HEK293 (cell line): ENCODE measurements at regions not wholly inside any gene's neighbourhood (a gene's known extent, or its start where the extent isn't known, plus 50 kb on each side); places are given as distances from the start of the nearest gene placed in this dataset.

Source experiments
- CTCF ChIA-PET: fragments of 350-600 bp; formaldehyde crosslinking; extraction: SDS; loops from one replicate; lab custom pipeline; 2021; ENCODE audit warnings: antibody characterized with exemption; lab: Yijun Ruan, JAX
- POLR2A ChIA-PET: fragments of 300-600 bp; formaldehyde crosslinking; extraction: SDS; loops from one replicate; lab custom pipeline; 2020; ENCODE audit warnings: antibody characterized with exemption, inconsistent platforms; lab: Yijun Ruan, JAX
- H3K27ac ChIP-seq: fragments of 200-500 bp; sonication (Bioruptor generic); 2 replicates; pipeline ENCODE4 v1.5.1; 2014; ENCODE audit warnings: low read depth, low read length, control low read depth, inconsistent platforms; ENCODE audit errors: extremely low read depth
- H3K36me3 ChIP-seq, 2 experiments: fragments of 200-500 bp in 1 of 2; sonication (Bioruptor generic) in 1 of 2; 1 replicate in 1 of 2; 2 replicates in 1 of 2; pipeline ENCODE4 v1.5.1; 2014 to 2017; ENCODE audit warnings: inconsistent platforms in 2 of 2, low read length in 2 of 2; ENCODE audit not compliant: control insufficient read depth in 2 of 2, insufficient read depth in 1 of 2
- H3K4me1 ChIP-seq: fragments of 200-500 bp; sonication (Bioruptor generic); 2 replicates; pipeline ENCODE4 v1.5.1; 2014; ENCODE audit warnings: mild to moderate bottlenecking, low read length, inconsistent platforms; ENCODE audit not compliant: control insufficient read depth, insufficient read depth
- H3K4me3 ChIP-seq: 2 replicates; pipeline ENCODE4 v1.5.1; 2011; ENCODE audit warnings: low read depth, mild to moderate bottlenecking, control low read depth, low read length, moderate library complexity
- H3K9me3 ChIP-seq: fragments of 200-500 bp; sonication (Bioruptor generic); 2 replicates; pipeline ENCODE4 v1.5.1; 2014; ENCODE audit warnings: low read depth, low read length, inconsistent platforms; ENCODE audit not compliant: control insufficient read depth, insufficient read depth
- MEIS1 ChIP-seq: sonication (generic); formaldehyde crosslinking; IDR thresholded peaks from 2 replicates; pipeline ENCODE4 v1.8.1; 2022; ENCODE audit warnings: missing genetic modification reagents, mild to moderate bottlenecking, borderline replicate concordance
- PRDM1 ChIP-seq: fragments of 450-650 bp; formaldehyde crosslinking; IDR thresholded peaks from 2 replicates; pipeline ENCODE4; 2016; ENCODE audit warnings: missing biosample characterization, missing genetic modification characterization
- ZEB2 ChIP-seq: fragments of 450-650 bp; formaldehyde crosslinking; IDR thresholded peaks from 2 replicates; pipeline ENCODE4 v1.5.1; 2016; ENCODE audit warnings: missing biosample characterization, missing genetic modification characterization
- ZNF23 ChIP-seq: fragments of 450-650 bp; formaldehyde crosslinking; IDR thresholded peaks from 2 replicates; pipeline ENCODE4 v1.5.1; 2016; ENCODE audit warnings: missing biosample characterization, missing genetic modification characterization, borderline replicate concordance
- ZNF239 ChIP-seq: fragments of 450-650 bp; formaldehyde crosslinking; IDR thresholded peaks from 2 replicates; pipeline ENCODE4 v1.5.1; 2016; ENCODE audit warnings: missing biosample characterization, missing genetic modification characterization
- ZNF335 ChIP-seq: fragments of 450-650 bp; formaldehyde crosslinking; conservative IDR thresholded peaks from 2 replicates; pipeline ENCODE4 v1.5.1; 2016; ENCODE audit warnings: missing biosample characterization, missing genetic modification characterization
- ZNF473 ChIP-seq: fragments of 450-650 bp; formaldehyde crosslinking; IDR thresholded peaks from 2 replicates; pipeline ENCODE4 v1.5.1; 2017; ENCODE audit warnings: missing biosample characterization, missing genetic modification characterization
- ZNF600 ChIP-seq: fragments of 450-650 bp; formaldehyde crosslinking; IDR thresholded peaks from 2 replicates; pipeline ENCODE4 v1.5.1; 2016; ENCODE audit warnings: missing biosample characterization, missing genetic modification characterization
- ZNF629 ChIP-seq: fragments of 450-650 bp; formaldehyde crosslinking; IDR thresholded peaks from 2 replicates; pipeline ENCODE4 v1.5.1; 2017; ENCODE audit warnings: missing biosample characterization, missing genetic modification characterization
- ZNF843 ChIP-seq: fragments of 450-650 bp; formaldehyde crosslinking; IDR thresholded peaks from 2 replicates; pipeline ENCODE4 v1.5.1; 2016; ENCODE audit warnings: missing biosample characterization, missing genetic modification characterization
- TF ChIP-seq, protein P1 (sequence below): fragments of 450-650 bp; formaldehyde crosslinking; IDR thresholded peaks from 2 replicates; pipeline ENCODE4 v1.5.1; 2016; ENCODE audit warnings: missing biosample characterization, missing genetic modification characterization, borderline replicate concordance
- TF ChIP-seq, protein P2 (sequence below): fragments of 450-650 bp; formaldehyde crosslinking; IDR thresholded peaks from 2 replicates; pipeline ENCODE4 v1.5.1; 2016; ENCODE audit warnings: missing biosample characterization, missing genetic modification characterization
- TF ChIP-seq, protein P3 (sequence below): fragments of 450-650 bp; formaldehyde crosslinking; IDR thresholded peaks from 2 replicates; pipeline ENCODE4 v1.5.1; 2017; ENCODE audit warnings: missing biosample characterization, missing genetic modification characterization
- TF ChIP-seq, protein P4 (sequence below): fragments of 450-650 bp; formaldehyde crosslinking; IDR thresholded peaks from 2 replicates; pipeline ENCODE4 v1.5.1; 2016; ENCODE audit warnings: missing biosample characterization, missing genetic modification characterization, borderline replicate concordance

DNA sequence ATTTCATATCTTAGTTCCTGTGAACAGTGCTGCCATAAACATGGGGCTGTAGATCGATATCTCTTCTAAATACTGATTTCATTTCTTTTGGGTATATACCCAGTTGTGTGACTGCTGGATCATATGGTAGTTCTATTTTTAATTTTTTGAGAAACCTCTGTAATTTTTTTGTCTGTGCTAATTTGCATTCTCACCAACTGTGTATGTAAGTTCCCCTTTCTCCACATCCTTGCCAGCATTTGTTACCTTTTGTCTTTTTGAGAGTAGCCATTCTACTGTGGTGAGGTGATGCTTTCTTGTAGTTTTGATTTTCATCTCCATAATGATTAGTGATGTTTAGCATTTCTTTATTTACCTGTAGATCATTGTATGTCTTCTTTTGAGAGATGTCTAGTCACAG, 2086.5 kb upstream of the TENM3 start (continued):
- TF ChIP-seq, protein P1, sequence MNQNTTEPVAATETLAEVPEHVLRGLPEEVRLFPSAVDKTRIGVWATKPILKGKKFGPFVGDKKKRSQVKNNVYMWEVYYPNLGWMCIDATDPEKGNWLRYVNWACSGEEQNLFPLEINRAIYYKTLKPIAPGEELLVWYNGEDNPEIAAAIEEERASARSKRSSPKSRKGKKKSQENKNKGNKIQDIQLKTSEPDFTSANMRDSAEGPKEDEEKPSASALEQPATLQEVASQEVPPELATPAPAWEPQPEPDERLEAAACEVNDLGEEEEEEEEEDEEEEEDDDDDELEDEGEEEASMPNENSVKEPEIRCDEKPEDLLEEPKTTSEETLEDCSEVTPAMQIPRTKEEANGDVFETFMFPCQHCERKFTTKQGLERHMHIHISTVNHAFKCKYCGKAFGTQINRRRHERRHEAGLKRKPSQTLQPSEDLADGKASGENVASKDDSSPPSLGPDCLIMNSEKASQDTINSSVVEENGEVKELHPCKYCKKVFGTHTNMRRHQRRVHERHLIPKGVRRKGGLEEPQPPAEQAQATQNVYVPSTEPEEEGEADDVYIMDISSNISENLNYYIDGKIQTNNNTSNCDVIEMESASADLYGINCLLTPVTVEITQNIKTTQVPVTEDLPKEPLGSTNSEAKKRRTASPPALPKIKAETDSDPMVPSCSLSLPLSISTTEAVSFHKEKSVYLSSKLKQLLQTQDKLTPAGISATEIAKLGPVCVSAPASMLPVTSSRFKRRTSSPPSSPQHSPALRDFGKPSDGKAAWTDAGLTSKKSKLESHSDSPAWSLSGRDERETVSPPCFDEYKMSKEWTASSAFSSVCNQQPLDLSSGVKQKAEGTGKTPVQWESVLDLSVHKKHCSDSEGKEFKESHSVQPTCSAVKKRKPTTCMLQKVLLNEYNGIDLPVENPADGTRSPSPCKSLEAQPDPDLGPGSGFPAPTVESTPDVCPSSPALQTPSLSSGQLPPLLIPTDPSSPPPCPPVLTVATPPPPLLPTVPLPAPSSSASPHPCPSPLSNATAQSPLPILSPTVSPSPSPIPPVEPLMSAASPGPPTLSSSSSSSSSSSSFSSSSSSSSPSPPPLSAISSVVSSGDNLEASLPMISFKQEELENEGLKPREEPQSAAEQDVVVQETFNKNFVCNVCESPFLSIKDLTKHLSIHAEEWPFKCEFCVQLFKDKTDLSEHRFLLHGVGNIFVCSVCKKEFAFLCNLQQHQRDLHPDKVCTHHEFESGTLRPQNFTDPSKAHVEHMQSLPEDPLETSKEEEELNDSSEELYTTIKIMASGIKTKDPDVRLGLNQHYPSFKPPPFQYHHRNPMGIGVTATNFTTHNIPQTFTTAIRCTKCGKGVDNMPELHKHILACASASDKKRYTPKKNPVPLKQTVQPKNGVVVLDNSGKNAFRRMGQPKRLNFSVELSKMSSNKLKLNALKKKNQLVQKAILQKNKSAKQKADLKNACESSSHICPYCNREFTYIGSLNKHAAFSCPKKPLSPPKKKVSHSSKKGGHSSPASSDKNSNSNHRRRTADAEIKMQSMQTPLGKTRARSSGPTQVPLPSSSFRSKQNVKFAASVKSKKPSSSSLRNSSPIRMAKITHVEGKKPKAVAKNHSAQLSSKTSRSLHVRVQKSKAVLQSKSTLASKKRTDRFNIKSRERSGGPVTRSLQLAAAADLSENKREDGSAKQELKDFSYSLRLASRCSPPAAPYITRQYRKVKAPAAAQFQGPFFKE, result no peak
- TF ChIP-seq ZNF473 (tag by site-specific recombination) (no peak), ZNF629 (tag by site-specific recombination) (no peak)
- TF ChIP-seq, protein P2, sequence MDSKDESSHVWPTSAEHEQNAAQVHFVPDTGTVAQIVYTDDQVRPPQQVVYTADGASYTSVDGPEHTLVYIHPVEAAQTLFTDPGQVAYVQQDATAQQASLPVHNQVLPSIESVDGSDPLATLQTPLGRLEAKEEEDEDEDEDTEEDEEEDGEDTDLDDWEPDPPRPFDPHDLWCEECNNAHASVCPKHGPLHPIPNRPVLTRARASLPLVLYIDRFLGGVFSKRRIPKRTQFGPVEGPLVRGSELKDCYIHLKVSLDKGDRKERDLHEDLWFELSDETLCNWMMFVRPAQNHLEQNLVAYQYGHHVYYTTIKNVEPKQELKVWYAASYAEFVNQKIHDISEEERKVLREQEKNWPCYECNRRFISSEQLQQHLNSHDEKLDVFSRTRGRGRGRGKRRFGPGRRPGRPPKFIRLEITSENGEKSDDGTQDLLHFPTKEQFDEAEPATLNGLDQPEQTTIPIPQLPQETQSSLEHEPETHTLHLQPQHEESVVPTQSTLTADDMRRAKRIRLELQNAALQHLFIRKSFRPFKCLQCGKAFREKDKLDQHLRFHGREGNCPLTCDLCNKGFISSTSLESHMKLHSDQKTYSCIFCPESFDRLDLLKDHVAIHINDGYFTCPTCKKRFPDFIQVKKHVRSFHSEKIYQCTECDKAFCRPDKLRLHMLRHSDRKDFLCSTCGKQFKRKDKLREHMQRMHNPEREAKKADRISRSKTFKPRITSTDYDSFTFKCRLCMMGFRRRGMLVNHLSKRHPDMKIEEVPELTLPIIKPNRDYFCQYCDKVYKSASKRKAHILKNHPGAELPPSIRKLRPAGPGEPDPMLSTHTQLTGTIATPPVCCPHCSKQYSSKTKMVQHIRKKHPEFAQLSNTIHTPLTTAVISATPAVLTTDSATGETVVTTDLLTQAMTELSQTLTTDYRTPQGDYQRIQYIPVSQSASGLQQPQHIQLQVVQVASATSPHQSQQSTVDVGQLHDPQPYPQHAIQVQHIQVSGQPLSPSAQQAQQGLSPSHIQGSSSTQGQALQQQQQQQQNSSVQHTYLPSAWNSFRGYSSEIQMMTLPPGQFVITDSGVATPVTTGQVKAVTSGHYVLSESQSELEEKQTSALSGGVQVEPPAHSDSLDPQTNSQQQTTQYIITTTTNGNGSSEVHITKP (tag by site-specific recombination), result no peak

DNA sequence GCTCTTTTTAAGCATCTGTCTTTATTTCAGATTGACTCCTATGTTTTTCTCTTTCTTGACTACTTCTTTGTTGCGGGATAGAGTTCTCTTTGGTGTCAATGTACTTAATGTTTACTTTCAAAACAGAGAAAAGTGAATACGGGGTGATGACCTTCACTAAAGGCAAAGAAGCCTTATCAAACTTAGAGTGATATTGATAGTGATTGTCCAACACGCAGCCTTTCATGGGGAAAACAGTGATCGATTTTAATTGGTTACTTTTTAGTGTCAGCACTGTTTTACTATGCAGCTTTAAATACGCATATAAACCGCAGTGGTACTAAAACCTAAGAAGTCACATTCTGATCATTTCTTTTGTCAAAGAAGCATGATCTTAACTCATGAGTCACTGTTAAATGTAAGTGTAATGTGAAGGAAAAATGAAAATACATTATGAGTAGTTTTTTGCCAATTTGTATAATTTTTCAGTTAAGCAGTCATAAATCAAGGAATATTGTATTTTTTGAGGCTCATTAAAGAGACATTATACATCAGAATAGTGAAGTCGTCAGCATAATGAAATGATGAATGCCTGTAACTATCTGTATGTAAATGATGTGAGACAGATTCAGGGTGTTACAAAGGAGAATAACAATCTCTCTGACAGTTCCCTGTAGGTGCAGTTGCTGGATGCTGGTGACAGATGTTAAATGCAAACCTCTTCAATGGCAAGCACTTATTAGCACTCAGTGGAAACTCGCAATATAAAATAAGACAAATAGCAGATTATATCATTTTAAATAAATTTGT, 2082.8 kb upstream of the TENM3 start:
- ChIA-PET POLR2A (no interaction called here), CTCF (no interaction called here)
- Histone ChIP-seq H3K4me1 (no peaks in the 10 kb centered on the region), H3K9me3 (no peaks in the 10 kb centered on the region), H3K27ac (no peak overlapping the region)
- TF ChIP-seq, protein P3, sequence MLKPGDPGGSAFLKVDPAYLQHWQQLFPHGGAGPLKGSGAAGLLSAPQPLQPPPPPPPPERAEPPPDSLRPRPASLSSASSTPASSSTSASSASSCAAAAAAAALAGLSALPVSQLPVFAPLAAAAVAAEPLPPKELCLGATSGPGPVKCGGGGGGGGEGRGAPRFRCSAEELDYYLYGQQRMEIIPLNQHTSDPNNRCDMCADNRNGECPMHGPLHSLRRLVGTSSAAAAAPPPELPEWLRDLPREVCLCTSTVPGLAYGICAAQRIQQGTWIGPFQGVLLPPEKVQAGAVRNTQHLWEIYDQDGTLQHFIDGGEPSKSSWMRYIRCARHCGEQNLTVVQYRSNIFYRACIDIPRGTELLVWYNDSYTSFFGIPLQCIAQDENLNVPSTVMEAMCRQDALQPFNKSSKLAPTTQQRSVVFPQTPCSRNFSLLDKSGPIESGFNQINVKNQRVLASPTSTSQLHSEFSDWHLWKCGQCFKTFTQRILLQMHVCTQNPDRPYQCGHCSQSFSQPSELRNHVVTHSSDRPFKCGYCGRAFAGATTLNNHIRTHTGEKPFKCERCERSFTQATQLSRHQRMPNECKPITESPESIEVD (tag by site-specific recombination), result peak; percentile 54; the same call in 1 of the 2 replicates
- TF ChIP-seq ZNF239 (tag by site-specific recombination), result no peak
- TF ChIP-seq, all 188 proteins: peak for 1
- Histone ChIP-seq H3K4me3 (no peak overlapping the region), H3K36me3 (no peaks in the 10 kb centered on the region)

DNA sequence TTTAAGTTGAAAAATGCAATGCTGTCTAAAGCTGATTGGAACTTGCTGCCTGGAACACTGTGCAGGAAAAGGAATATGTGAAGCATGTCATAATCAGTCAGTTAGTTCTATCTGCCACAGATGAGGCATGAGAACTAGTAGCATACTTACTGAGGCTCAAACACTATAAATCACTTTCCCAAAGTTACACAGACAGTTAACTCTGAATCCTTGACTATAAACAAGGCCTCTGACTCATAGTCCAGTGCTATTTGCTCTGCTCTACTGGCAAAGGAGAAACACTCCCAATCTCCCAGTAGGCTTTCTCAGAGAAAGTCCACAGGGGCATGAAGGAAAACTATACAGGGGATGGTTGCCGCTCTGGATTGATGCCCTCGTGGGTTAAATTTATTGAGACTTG, 2078.4 kb upstream of the TENM3 start:
- H3K4me1 ChIP-seq, result no peaks in the 10 kb centered on the region
- CTCF ChIA-PET, result no interaction called here
- H3K36me3 ChIP-seq, result no peaks in the 10 kb centered on the region
- H3K4me3 ChIP-seq, result no peak overlapping the region
- H3K9me3 ChIP-seq, result no peaks in the 10 kb centered on the region
- POLR2A ChIA-PET, result no interaction called here
- no peak overlapping the region for H3K27ac ChIP-seq
- TF ChIP-seq MEIS1 (CRISPR knock-in tag) (no peak), ZNF23 (tag by site-specific recombination) (no peak), ZNF843 (tag by site-specific recombination) (0 out of 2 replicates have a peak, but pooled peaks have one; percentile 18), PRDM1 (tag by site-specific recombination) (peak; percentile 82), ZEB2 (peak; percentile 27; the same call in 1 of the 2 replicates), ZNF335 (tag by site-specific recombination) (0 out of 2 replicates have a peak, but pooled peaks have one; percentile 15), ZNF600 (tag by site-specific recombination) (peak; percentile 40; the same call in 1 of the 2 replicates)
- TF ChIP-seq, protein P4, sequence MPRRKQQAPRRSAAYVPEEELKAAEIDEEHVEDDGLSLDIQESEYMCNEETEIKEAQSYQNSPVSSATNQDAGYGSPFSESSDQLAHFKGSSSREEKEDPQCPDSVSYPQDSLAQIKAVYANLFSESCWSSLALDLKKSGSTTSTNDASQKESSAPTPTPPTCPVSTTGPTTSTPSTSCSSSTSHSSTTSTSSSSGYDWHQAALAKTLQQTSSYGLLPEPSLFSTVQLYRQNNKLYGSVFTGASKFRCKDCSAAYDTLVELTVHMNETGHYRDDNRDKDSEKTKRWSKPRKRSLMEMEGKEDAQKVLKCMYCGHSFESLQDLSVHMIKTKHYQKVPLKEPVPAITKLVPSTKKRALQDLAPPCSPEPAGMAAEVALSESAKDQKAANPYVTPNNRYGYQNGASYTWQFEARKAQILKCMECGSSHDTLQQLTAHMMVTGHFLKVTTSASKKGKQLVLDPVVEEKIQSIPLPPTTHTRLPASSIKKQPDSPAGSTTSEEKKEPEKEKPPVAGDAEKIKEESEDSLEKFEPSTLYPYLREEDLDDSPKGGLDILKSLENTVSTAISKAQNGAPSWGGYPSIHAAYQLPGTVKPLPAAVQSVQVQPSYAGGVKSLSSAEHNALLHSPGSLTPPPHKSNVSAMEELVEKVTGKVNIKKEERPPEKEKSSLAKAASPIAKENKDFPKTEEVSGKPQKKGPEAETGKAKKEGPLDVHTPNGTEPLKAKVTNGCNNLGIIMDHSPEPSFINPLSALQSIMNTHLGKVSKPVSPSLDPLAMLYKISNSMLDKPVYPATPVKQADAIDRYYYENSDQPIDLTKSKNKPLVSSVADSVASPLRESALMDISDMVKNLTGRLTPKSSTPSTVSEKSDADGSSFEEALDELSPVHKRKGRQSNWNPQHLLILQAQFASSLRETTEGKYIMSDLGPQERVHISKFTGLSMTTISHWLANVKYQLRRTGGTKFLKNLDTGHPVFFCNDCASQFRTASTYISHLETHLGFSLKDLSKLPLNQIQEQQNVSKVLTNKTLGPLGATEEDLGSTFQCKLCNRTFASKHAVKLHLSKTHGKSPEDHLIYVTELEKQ (tag by site-specific recombination), result peak; percentile 77; the same call in 1 of the 2 replicates
- TF ChIP-seq, protein P3 (tag by site-specific recombination), result peak; percentile 49; the same call in 1 of the 2 replicates
